Right lobe of liver (tissue), 6 donors: ENCODE measurements at regions not wholly inside any gene's neighbourhood (a gene's known extent, or its start where the extent isn't known, plus 50 kb on each side); places are given as distances from the start of the nearest gene placed in this dataset.
A peak's percentile ranks its signal among the peaks of the same experiment; 100 is the strongest.

Experiments used
- ATAC-seq, 4 donors: fragments of 200-7000 bp; cut with Tn5 transposase; one replicate each; pipeline ENCODE4 v1.9.1; 2020; ENCODE audit warnings: mild to moderate bottlenecking in 4 of 4, moderate library complexity in 4 of 4
- DNase-seq, 3 donors: peaks; one replicate each; pipeline ENCODE4 v3.0.0-alpha.2; 2020
- H3K27ac ChIP-seq, 3 donors: fragments of 200-600 bp; one replicate each; pipeline ENCODE4 v1.8.0; 2022
- H3K27me3 ChIP-seq, 2 donors: fragments of 200-600 bp; one replicate each; pipeline ENCODE4 v1.8.0; 2022
- H3K36me3 ChIP-seq, 4 donors: fragments of 200-600 bp; sonication (generic) in 1 of 4; one replicate each; pipeline versions ENCODE4 v1.5.1 to v1.8.0; 2017 to 2022; ENCODE audit warnings: control low read depth in 1 of 4
- H3K4me1 ChIP-seq, 4 donors: fragments of 200-600 bp; sonication (generic) in 1 of 4; one replicate each; pipeline versions ENCODE4 v1.5.1 to v1.8.0; 2017 to 2022; ENCODE audit warnings: control low read depth in 1 of 4
- H3K4me3 ChIP-seq, 3 donors: fragments of 200-600 bp; one replicate each; pipeline ENCODE4 v1.8.0; 2022
- H3K9me3 ChIP-seq, 4 donors: fragments of 200-600 bp; sonication (generic) in 1 of 4; one replicate each; pipeline versions ENCODE4 v1.5.1 to v1.8.0; 2017 to 2022; ENCODE audit warnings: control low read depth in 1 of 4
- POLR2A ChIP-seq: fragments of 450-650 bp; IDR thresholded peaks from one replicate; pipeline ENCODE4 v1.6.1; 2017; ENCODE audit warnings: antibody characterized with exemption, mild to moderate bottlenecking
- WGBS: methylation state at CpG from one replicate; pipeline ENCODE4 v1.1.6; 2018; ENCODE audit warnings: low coverage, low lambda C conversion rate; ENCODE audit not compliant: insufficient coverage; ENCODE audit errors: missing lambda C conversion rate; 5-methylcytosine and 5-hydroxymethylcytosine counted together
- intact Hi-C, 2 donors: fragments of 100-400 bp; cut with DNase I; formaldehyde crosslinking; loops; one replicate each; pipeline versions ENCODE4 v1.11.2 to v1.14.1; 2022
- TF ChIP-seq, protein P1 (sequence below), 4 donors: fragments of 200-600 bp in 3 of 4; fragments of 450-650 bp in 1 of 4; IDR thresholded peaks; one replicate each; pipeline versions ENCODE4 v1.5.1 to v1.8.0; 2016 to 2022; ENCODE audit warnings: antibody characterized with exemption in 4 of 4, mild to moderate bottlenecking in 2 of 4
- donor health status: DM: no; HTN: yes; CAD: no.
- donor health status: DM: no; HTN: no; CAD: no.
- donor health status: DM: no; HTN: no; CAD: no.
- donor health status: DM: no; HTN: yes; CAD: no.
- donor health status: DM: no; HTN: yes; CAD: no.

DNA sequence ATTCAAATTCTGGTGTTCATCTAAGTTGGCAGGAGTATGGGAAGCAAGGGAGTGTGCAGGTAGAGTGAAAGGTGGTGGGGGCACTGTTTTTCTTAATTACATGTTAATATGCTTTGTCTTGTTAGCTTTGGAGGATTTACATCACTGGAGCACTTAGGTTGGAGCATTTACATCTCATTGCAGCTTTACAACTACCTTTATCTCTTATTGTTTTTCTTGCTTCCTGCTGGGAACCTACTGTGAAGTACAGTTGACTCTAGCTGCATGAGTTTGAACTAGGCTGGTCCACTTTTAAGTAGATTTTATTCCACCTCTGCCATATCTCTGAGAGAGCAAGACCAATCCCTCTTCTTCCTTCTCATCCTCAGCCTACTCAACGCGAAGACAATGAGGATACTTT lies 554.8 kb upstream of the B3GALT2 start:
- H3K9me3 ChIP-seq: no peaks in the 10 kb centered on the region
- ATAC-seq: no peak
- no peaks in the 10 kb centered on the region for H3K4me1 ChIP-seq
- TF ChIP-seq, protein P1, sequence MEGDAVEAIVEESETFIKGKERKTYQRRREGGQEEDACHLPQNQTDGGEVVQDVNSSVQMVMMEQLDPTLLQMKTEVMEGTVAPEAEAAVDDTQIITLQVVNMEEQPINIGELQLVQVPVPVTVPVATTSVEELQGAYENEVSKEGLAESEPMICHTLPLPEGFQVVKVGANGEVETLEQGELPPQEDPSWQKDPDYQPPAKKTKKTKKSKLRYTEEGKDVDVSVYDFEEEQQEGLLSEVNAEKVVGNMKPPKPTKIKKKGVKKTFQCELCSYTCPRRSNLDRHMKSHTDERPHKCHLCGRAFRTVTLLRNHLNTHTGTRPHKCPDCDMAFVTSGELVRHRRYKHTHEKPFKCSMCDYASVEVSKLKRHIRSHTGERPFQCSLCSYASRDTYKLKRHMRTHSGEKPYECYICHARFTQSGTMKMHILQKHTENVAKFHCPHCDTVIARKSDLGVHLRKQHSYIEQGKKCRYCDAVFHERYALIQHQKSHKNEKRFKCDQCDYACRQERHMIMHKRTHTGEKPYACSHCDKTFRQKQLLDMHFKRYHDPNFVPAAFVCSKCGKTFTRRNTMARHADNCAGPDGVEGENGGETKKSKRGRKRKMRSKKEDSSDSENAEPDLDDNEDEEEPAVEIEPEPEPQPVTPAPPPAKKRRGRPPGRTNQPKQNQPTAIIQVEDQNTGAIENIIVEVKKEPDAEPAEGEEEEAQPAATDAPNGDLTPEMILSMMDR (IDR thresholded peaks at IDR 0.05): no peak
- no peak for TF ChIP-seq POLR2A
- no peak overlapping the region for H3K4me3 ChIP-seq
- intact Hi-C loops: no loop called here
- 50% methylated on average over 2 of the region's 2 CpGs for WGBS
- no peak for DNase-seq
- no peak overlapping the region for H3K27ac ChIP-seq
- H3K36me3 ChIP-seq: no peaks in the 10 kb centered on the region
- no peaks in the 10 kb centered on the region for H3K27me3 ChIP-seq

DNA sequence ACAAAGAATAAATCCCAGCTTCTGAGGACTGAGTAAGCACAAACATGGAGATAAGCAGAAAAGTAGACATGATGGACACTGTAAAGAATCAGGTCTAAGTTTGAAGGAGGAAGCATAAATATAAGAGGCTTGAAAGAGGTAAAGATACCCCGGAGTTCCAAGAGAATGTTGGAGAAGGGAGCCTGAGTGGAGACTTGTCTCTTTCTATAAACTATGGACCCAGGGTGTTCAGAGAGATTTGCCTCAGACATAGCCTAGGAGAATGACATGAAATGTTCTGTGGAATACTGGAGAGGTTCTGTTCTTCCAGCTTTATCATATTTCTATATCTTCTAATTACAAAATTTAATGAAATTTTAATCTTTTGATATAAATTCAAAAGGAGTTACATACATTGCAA lies 554.3 kb upstream of the B3GALT2 start:
- no peak overlapping the region for H3K4me3 ChIP-seq
- H3K27ac ChIP-seq: no peak overlapping the region
- ATAC-seq (no peak), DNase-seq (no peak)
- H3K27me3 ChIP-seq: no peaks in the 10 kb centered on the region
- intact Hi-C loops: no loop called here
- H3K36me3 ChIP-seq: no peaks in the 10 kb centered on the region
- no peaks in the 10 kb centered on the region for H3K4me1 ChIP-seq
- no peaks in the 10 kb centered on the region for H3K9me3 ChIP-seq
- 71% methylated on average over 1 of the region's 1 CpG for WGBS
- TF ChIP-seq POLR2A: no peak
- TF ChIP-seq, protein P1 (IDR thresholded peaks at IDR 0.05): no peak

DNA sequence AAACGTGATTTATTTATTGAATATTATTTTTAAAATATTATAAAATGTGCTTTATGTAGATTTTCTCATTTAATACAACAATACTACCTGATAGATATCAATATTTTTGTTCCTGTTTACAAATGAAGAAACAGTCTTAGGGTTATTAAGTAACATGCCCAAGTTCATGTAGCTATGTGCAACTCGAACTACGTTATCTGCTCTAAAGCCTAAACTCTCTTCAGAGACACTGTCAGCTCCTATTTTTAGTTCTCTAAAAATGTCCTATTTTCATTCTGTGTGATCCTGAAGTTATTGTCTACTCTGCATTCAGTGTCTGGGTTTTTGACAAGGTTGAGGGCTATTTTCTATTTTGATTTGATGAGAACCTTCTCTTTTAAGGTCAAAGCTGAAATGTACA lies 550.1 kb upstream of the B3GALT2 start:
- no peaks in the 10 kb centered on the region for H3K9me3 ChIP-seq
- H3K27me3 ChIP-seq: no peaks in the 10 kb centered on the region
- peak in 1 of 4 donors; percentile 55 for ATAC-seq
- no peak overlapping the region for H3K27ac ChIP-seq
- WGBS: 50% methylated on average over 3 of the region's 3 CpGs
- no peak for DNase-seq
- TF ChIP-seq, protein P1 (IDR thresholded peaks at IDR 0.05): no peak
- no peak for TF ChIP-seq POLR2A
- intact Hi-C loops: no loop called here
- H3K4me1 ChIP-seq: no peaks in the 10 kb centered on the region
- H3K36me3 ChIP-seq: no peaks in the 10 kb centered on the region
- H3K4me3 ChIP-seq: no peak overlapping the region

DNA sequence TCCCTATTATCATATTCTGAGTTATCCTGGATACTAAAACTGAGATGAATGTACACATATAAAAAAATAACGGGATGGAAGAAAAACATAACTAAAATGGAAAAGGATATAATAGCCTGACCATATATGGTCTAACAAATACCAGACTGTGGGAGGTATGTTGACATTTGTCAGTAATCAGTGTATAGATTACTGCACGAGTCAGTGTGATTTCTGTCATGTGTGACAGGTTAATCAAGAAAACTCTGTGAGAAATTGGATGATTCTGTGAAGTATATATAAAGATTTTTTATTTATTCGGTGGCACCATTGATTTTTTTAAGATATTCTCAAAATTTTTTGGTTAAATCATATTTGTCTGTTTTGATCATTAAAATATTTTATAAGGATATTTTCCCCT lies 547.3 kb upstream of the B3GALT2 start:
- Histone ChIP-seq H3K27me3 (no peaks in the 10 kb centered on the region), H3K36me3 (no peaks in the 10 kb centered on the region), H3K9me3 (no peaks in the 10 kb centered on the region), H3K4me1 (no peaks in the 10 kb centered on the region), H3K4me3 (no peak overlapping the region), H3K27ac (no peak overlapping the region)
- TF ChIP-seq, protein P1 (IDR thresholded peaks at IDR 0.05): no peak
- no peak for TF ChIP-seq POLR2A
- ATAC-seq (no peak), DNase-seq (no peak)
- 85% methylated on average over 3 of the region's 3 CpGs for WGBS
- intact Hi-C loops: no loop called here

DNA sequence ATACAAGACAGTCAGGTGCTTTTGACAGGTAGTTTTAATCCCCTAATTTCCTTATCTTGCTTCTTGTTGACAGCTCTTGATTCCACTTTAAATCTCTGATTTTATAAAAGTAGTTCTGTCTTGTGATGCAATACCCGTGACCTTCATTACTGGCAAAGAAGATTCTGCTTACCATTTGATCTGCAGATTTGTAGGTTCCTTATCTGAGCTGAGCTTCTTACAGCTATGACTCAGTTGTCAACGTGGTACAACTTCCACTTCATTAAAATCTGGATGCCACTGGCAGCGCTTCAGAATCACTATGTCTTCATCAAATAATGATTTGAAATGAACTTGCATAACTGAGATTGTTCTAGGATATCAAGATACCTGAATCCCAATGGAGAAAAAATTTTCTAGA lies 543.6 kb upstream of the B3GALT2 start:
- no peak for ATAC-seq

More for the DNA sequence above, 543.6 kb upstream of the B3GALT2 start:
- intact Hi-C loops: no loop called here
- no peaks in the 10 kb centered on the region for H3K9me3 ChIP-seq
- H3K27me3 ChIP-seq: no peaks in the 10 kb centered on the region
- TF ChIP-seq POLR2A: no peak
- TF ChIP-seq, protein P1 (IDR thresholded peaks at IDR 0.05): no peak
- H3K4me1 ChIP-seq: no peaks in the 10 kb centered on the region
- H3K4me3 ChIP-seq: no peak overlapping the region
- WGBS: 73% methylated on average over 3 of the region's 3 CpGs
- no peak overlapping the region for H3K27ac ChIP-seq
- no peaks in the 10 kb centered on the region for H3K36me3 ChIP-seq
- DNase-seq: no peak
